HL-60 (cell line): ENCODE measurements at regions not wholly inside any gene's neighbourhood (a gene's known extent, or its start where the extent isn't known, plus 50 kb on each side); places are given as distances from the start of the nearest gene placed in this dataset.

Experiments used
- DNase-seq, 2 experiments: peaks; one replicate each; pipeline ENCODE4 v3.0.0-alpha.2; 2010 to 2020; ENCODE audit warnings: low read depth in 1 of 2, low spot score in 1 of 2
- H3K27ac ChIP-seq: fragments of 250-450 bp; sonication (Bioruptor Pico); replicated peaks from 2 replicates; pipeline ENCODE4 v1.5.1; 2020; ENCODE audit warnings: mild to moderate bottlenecking, moderate library complexity
- H3K27me3 ChIP-seq: fragments of 250-450 bp; sonication (Bioruptor Pico); 2 replicates; pipeline ENCODE4 v1.5.1; 2021; ENCODE audit warnings: mild to moderate bottlenecking, moderate library complexity; ENCODE audit not compliant: insufficient read depth, poor library complexity, severe bottlenecking
- H3K4me3 ChIP-seq: replicated peaks from 2 replicates; pipeline ENCODE4 v1.5.1; 2011; ENCODE audit warnings: mild to moderate bottlenecking, control low read depth, low read length; ENCODE audit not compliant: insufficient read depth
- GABPA ChIP-seq: IDR thresholded peaks from 2 replicates; pipeline ENCODE4 v1.6.1; 2012; ENCODE audit warnings: low read depth
- POLR2AphosphoS5 ChIP-seq: IDR thresholded peaks from 2 replicates; pipeline ENCODE4 v1.6.1; 2012; ENCODE audit warnings: low read depth
- SPI1 ChIP-seq: IDR thresholded peaks from 2 replicates; pipeline ENCODE4 v1.6.1; 2012; ENCODE audit warnings: low read depth, mild to moderate bottlenecking, borderline replicate concordance
- TF ChIP-seq, protein P1 (sequence below): IDR thresholded peaks from one replicate; pipeline ENCODE4 v1.5.1; 2011; ENCODE audit warnings: low read length, control low read depth, inconsistent platforms; ENCODE audit not compliant: insufficient read depth
- TF ChIP-seq, protein P2 (sequence below): IDR thresholded peaks from 2 replicates; pipeline ENCODE4 v1.6.1; 2012; ENCODE audit warnings: low read depth; ENCODE audit not compliant: insufficient replicate concordance

GRCh38 chr10:125468278-125468677, 214.7 kb downstream of the TEX36 start:
- TF ChIP-seq SPI1 = no peak
- Histone ChIP-seq H3K27me3 (no peaks in the 10 kb centered on the region), H3K27ac (no peak overlapping the region)

GRCh38 chr10:125466685-125467084, 216.3 kb downstream of the TEX36 start:
- Histone ChIP-seq H3K4me3 (no peak overlapping the region), H3K27ac (no peak overlapping the region), H3K27me3 (no peaks in the 10 kb centered on the region)
- DNase-seq = no peak
- TF ChIP-seq POLR2AphosphoS5 = no peak
- TF ChIP-seq, protein P1, sequence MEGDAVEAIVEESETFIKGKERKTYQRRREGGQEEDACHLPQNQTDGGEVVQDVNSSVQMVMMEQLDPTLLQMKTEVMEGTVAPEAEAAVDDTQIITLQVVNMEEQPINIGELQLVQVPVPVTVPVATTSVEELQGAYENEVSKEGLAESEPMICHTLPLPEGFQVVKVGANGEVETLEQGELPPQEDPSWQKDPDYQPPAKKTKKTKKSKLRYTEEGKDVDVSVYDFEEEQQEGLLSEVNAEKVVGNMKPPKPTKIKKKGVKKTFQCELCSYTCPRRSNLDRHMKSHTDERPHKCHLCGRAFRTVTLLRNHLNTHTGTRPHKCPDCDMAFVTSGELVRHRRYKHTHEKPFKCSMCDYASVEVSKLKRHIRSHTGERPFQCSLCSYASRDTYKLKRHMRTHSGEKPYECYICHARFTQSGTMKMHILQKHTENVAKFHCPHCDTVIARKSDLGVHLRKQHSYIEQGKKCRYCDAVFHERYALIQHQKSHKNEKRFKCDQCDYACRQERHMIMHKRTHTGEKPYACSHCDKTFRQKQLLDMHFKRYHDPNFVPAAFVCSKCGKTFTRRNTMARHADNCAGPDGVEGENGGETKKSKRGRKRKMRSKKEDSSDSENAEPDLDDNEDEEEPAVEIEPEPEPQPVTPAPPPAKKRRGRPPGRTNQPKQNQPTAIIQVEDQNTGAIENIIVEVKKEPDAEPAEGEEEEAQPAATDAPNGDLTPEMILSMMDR = no peak

More at GRCh38 chr10:125468278-125468677, 214.7 kb downstream of the TEX36 start:
- DNase-seq = no peak
- no peak overlapping the region for H3K4me3 ChIP-seq

DNA sequence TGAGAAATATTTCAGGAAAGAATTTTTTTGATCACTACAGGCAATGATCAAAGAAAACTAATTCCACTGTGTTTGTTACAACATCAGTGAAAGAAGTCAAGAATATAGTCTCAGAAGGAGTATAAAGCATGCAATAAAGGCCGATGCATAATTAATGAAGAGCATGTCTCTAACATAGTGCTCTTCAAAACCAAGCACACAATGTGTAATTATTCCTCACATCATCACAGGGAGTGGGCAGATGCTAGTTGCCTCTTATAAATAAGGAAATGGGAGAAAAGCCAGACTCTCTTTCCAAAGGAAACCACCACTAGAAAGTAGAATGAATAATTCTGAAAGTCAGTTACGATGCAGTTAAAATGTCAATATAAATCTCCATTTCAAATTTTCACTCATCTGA, 220.1 kb downstream of the TEX36 start:
- TF ChIP-seq SPI1 (no peak), GABPA (no peak)
- TF ChIP-seq, protein P1 = no peak
- Histone ChIP-seq H3K27me3 (no peaks in the 10 kb centered on the region), H3K4me3 (no peak overlapping the region), H3K27ac (no peak overlapping the region)
- no peak for DNase-seq

GRCh38 chr10:125460326-125460725, 222.6 kb downstream of the TEX36 start:
- no peaks in the 10 kb centered on the region for H3K27me3 ChIP-seq
- no peak overlapping the region for H3K4me3 ChIP-seq
- TF ChIP-seq GABPA = no peak
- no peak for TF ChIP-seq POLR2AphosphoS5
- TF ChIP-seq SPI1 = no peak
- TF ChIP-seq, protein P1 = no peak
- TF ChIP-seq, protein P2, sequence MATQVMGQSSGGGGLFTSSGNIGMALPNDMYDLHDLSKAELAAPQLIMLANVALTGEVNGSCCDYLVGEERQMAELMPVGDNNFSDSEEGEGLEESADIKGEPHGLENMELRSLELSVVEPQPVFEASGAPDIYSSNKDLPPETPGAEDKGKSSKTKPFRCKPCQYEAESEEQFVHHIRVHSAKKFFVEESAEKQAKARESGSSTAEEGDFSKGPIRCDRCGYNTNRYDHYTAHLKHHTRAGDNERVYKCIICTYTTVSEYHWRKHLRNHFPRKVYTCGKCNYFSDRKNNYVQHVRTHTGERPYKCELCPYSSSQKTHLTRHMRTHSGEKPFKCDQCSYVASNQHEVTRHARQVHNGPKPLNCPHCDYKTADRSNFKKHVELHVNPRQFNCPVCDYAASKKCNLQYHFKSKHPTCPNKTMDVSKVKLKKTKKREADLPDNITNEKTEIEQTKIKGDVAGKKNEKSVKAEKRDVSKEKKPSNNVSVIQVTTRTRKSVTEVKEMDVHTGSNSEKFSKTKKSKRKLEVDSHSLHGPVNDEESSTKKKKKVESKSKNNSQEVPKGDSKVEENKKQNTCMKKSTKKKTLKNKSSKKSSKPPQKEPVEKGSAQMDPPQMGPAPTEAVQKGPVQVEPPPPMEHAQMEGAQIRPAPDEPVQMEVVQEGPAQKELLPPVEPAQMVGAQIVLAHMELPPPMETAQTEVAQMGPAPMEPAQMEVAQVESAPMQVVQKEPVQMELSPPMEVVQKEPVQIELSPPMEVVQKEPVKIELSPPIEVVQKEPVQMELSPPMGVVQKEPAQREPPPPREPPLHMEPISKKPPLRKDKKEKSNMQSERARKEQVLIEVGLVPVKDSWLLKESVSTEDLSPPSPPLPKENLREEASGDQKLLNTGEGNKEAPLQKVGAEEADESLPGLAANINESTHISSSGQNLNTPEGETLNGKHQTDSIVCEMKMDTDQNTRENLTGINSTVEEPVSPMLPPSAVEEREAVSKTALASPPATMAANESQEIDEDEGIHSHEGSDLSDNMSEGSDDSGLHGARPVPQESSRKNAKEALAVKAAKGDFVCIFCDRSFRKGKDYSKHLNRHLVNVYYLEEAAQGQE = no peak
- DNase-seq = no peak
- H3K27ac ChIP-seq = no peak overlapping the region

DNA sequence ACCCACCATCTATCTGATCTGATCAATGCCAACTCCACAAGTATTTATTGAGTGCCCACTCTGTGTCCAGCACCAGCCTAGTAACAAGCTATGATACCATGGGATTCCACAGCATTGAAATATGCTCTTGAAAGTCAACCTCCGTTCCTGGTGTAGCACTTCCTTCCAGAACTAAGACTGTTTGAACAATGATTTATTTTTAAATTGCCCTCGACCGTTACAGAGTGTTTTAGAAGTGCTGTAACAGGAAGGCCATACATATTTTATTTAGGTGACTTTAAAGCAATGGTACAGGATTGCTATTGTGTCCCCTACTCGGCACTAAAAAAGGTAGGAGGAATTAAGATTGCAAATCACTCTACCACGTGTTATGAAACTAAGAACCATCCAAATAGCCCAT, 225.6 kb downstream of the TEX36 start:
- TF ChIP-seq, protein P2 = no peak
- TF ChIP-seq POLR2AphosphoS5 (no peak), GABPA (no peak), SPI1 (no peak)
- TF ChIP-seq, protein P1 = no peak
- DNase-seq = no peak
- Histone ChIP-seq H3K27ac (no peak overlapping the region), H3K4me3 (no peak overlapping the region), H3K27me3 (no peaks in the 10 kb centered on the region)
